DOHH2 (cell line): ENCODE measurements at regions not wholly inside any gene's neighbourhood (a gene's known extent, or its start where the extent isn't known, plus 50 kb on each side); places are given as distances from the start of the nearest gene placed in this dataset.

Source experiments
- EZH2phosphoT487 ChIP-seq: fragments of 200-600 bp; sonication (generic); IDR thresholded peaks from 2 replicates; pipeline ENCODE4 v1.6.1; 2017; ENCODE audit warnings: borderline replicate concordance, mild to moderate bottlenecking, antibody characterized with exemption, low read length, moderate library complexity, mixed read lengths
- TF ChIP-seq, protein P1 (sequence below): fragments of 200-600 bp; sonication (generic); IDR thresholded peaks from one replicate; pipeline ENCODE4 v1.5.1; 2014; ENCODE audit warnings: antibody characterized with exemption, mild to moderate bottlenecking, low read depth, low read length; ENCODE audit not compliant: poor library complexity, severe bottlenecking

DNA sequence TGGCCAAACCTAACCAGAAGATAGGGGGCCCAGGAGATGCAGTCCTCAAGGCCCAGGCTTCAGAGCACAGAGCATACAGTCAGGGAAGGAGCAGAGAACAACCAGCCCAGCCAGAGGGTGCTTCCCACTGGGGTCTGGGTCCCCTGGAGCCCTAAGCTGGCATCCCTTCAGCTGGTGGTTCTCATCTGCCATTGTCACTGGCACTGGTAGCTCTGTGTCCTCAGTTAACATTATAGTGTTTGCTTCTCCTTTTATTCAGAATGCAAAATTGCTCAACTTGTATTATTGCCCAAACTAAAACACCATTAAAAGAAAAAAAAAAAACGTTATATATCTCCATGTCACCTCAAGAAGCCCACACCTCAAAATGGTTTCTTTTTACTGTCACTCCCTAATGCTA lies 219.2 kb downstream of the ENC1 start:
- TF ChIP-seq, protein P1, sequence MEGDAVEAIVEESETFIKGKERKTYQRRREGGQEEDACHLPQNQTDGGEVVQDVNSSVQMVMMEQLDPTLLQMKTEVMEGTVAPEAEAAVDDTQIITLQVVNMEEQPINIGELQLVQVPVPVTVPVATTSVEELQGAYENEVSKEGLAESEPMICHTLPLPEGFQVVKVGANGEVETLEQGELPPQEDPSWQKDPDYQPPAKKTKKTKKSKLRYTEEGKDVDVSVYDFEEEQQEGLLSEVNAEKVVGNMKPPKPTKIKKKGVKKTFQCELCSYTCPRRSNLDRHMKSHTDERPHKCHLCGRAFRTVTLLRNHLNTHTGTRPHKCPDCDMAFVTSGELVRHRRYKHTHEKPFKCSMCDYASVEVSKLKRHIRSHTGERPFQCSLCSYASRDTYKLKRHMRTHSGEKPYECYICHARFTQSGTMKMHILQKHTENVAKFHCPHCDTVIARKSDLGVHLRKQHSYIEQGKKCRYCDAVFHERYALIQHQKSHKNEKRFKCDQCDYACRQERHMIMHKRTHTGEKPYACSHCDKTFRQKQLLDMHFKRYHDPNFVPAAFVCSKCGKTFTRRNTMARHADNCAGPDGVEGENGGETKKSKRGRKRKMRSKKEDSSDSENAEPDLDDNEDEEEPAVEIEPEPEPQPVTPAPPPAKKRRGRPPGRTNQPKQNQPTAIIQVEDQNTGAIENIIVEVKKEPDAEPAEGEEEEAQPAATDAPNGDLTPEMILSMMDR, result no peak
- no peak for TF ChIP-seq EZH2phosphoT487
